Limb (tissue), 2 donors: ENCODE measurements at regions not wholly inside any gene's neighbourhood (a gene's known extent, or its start where the extent isn't known, plus 50 kb on each side); places are given as distances from the start of the nearest gene placed in this dataset.

Experiments used
- DNase-seq, 2 donors: peaks; one replicate each; pipeline ENCODE4 v3.0.0-alpha.2; 2016; ENCODE audit errors: extremely low spot score in 2 of 2

GRCh38 chr13:73417012-73417615, 358.3 kb downstream of the KLF5 start:
- no peak for DNase-seq

GRCh38 chr13:73416093-73416492, 357.3 kb downstream of the KLF5 start:
- no peak for DNase-seq

- DNase-seq: no peak
Observed at GRCh38 chr13:73413656-73414055, 354.9 kb downstream of the KLF5 start.

- DNase-seq: no peak
Observed at GRCh38 chr13:73412933-73413332, 354.1 kb downstream of the KLF5 start.

- no peak for DNase-seq
Observed at GRCh38 chr13:73411067-73411809, 352.4 kb downstream of the KLF5 start.

GRCh38 chr13:73406454-73406853, 347.6 kb downstream of the KLF5 start:
- DNase-seq: no peak

GRCh38 chr13:73404581-73404980, 345.8 kb downstream of the KLF5 start:
- DNase-seq: no peak

GRCh38 chr13:73403355-73404120, 344.7 kb downstream of the KLF5 start:
- DNase-seq: no peak

GRCh38 chr13:73401769-73402168, 343.0 kb downstream of the KLF5 start:
- DNase-seq: no peak

- DNase-seq: no peak
Observed at GRCh38 chr13:73399347-73400216, 340.8 kb downstream of the KLF5 start.

- no peak for DNase-seq
Observed at GRCh38 chr13:73397496-73398305, 338.9 kb downstream of the KLF5 start.

GRCh38 chr13:73394066-73394465, 335.3 kb downstream of the KLF5 start:
- DNase-seq: no peak

- DNase-seq: no peak
Observed at GRCh38 chr13:73390100-73390499, 331.3 kb downstream of the KLF5 start.

- no peak for DNase-seq
Observed at GRCh38 chr13:73388586-73388985, 329.8 kb downstream of the KLF5 start.

GRCh38 chr13:73387318-73387717, 328.5 kb downstream of the KLF5 start:
- DNase-seq: no peak

GRCh38 chr13:73385848-73386247, 327.0 kb downstream of the KLF5 start:
- DNase-seq: no peak

- DNase-seq: no peak
Observed at GRCh38 chr13:73372666-73373627, 314.1 kb downstream of the KLF5 start.

GRCh38 chr13:73370066-73370465, 311.3 kb downstream of the KLF5 start:
- DNase-seq: peak in 1 of 2 donors; percentile 4

- no peak for DNase-seq
Observed at GRCh38 chr13:73369095-73369494, 310.3 kb downstream of the KLF5 start.

- DNase-seq: no peak
Observed at GRCh38 chr13:73368608-73369007, 309.8 kb downstream of the KLF5 start.
